ENCODE measurements at regions not wholly inside any gene's neighbourhood (a gene's known extent, or its start where the extent isn't known, plus 50 kb on each side); places are given as distances from the start of the nearest gene placed in this dataset.

- Histone ChIP-seq H3K9ac (ENCODE audit: insufficient read depth, low read depth, low read length) (no peak overlapping the region), H2AFZ (ENCODE audit: low read length) (no peak overlapping the region), H3K4me2 (ENCODE audit: low read depth, low read length) (no peak overlapping the region), H3K36me3 (replicated peaks in 1 of 2; ENCODE audit: control insufficient read depth in 1 of 2, insufficient read depth in 2 of 2, low read length in 2 of 2) (no peaks in the 10 kb centered on the region), H3K27ac (ENCODE audit: extremely low read length, insufficient read depth, low read length) (no peak overlapping the region), H3K9me3 (ENCODE audit: low read length) (no peaks in the 10 kb centered on the region), H3K4me1 (ENCODE audit: insufficient read depth, low read length) (no peaks in the 10 kb centered on the region), H3K4me3 (replicated peaks in 1 of 3; ENCODE audit: insufficient read depth in 1 of 3, low read depth in 2 of 3, low read length in 3 of 3) (no peak overlapping the region), H4K20me1 (ENCODE audit: insufficient read depth, low read length) (no peaks in the 10 kb centered on the region), H3K27me3 (ENCODE audit: control insufficient read depth in 1 of 2, insufficient read depth in 2 of 2, low read length in 2 of 2) (no peaks in the 10 kb centered on the region), H3K79me2 (ENCODE audit: insufficient read depth, low read length) (no peaks in the 10 kb centered on the region)
- intact Hi-C loops (cut with micrococcal nuclease; ENCODE audit: unreplicated experiment): no loop called here
- POLR2A ChIA-PET: no interaction called here
- no peak for TF ChIP-seq ZFP41 (CRISPR knock-in tag; IDR thresholded peaks at IDR 0.05; ENCODE audit: borderline replicate concordance)
- TF ChIP-seq GZF1 (CRISPR knock-in tag; IDR thresholded peaks at IDR 0.05): no peak
- no peak for TF ChIP-seq SRY (CRISPR knock-in tag; IDR thresholded peaks at IDR 0.05)
- no peak for TF ChIP-seq SMAD9 (CRISPR knock-in tag; IDR thresholded peaks at IDR 0.05)
- TF ChIP-seq, protein P1, sequence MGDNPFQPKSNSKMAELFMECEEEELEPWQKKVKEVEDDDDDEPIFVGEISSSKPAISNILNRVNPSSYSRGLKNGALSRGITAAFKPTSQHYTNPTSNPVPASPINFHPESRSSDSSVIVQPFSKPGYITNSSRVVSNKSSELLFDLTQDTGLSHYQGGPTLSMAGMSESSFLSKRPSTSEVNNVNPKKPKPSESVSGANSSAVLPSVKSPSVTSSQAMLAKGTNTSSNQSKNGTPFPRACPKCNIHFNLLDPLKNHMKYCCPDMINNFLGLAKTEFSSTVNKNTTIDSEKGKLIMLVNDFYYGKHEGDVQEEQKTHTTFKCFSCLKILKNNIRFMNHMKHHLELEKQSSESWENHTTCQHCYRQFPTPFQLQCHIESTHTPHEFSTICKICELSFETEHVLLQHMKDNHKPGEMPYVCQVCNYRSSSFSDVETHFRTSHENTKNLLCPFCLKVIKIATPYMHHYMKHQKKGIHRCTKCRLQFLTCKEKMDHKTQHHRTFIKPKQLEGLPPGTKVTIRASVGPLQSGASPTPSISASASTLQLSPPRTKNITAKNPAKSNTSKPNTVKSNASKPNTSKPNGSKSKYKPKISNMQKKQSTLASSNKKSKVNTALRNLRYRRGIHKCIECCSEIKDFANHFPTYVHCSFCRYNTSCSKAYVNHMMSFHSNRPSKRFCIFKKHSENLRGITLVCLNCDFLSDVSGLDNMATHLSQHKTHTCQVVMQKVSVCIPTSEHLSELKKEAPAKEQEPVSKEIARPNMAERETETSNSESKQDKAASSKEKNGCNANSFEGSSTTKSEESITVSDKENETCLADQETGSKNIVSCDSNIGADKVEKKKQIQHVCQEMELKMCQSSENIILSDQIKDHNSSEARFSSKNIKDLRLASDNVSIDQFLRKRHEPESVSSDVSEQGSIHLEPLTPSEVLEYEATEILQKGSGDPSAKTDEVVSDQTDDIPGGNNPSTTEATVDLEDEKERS (CRISPR knock-in tag; IDR thresholded peaks at IDR 0.05): no peak
- no peak for TF ChIP-seq ZNF160 (CRISPR knock-in tag; IDR thresholded peaks at IDR 0.05)
- TF ChIP-seq, protein P2, sequence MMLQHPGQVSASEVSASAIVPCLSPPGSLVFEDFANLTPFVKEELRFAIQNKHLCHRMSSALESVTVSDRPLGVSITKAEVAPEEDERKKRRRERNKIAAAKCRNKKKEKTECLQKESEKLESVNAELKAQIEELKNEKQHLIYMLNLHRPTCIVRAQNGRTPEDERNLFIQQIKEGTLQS (CRISPR knock-in tag; IDR thresholded peaks at IDR 0.05): no peak
- TF ChIP-seq ZNF550 (CRISPR knock-in tag; IDR thresholded peaks at IDR 0.05; ENCODE audit: borderline replicate concordance): no peak
- no peak for TF ChIP-seq ZFP36L1 (CRISPR knock-in tag; IDR thresholded peaks at IDR 0.05)
- TF ChIP-seq, protein P3, sequence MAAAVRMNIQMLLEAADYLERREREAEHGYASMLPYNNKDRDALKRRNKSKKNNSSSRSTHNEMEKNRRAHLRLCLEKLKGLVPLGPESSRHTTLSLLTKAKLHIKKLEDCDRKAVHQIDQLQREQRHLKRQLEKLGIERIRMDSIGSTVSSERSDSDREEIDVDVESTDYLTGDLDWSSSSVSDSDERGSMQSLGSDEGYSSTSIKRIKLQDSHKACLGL (CRISPR knock-in tag; IDR thresholded peaks at IDR 0.05): no peak
- no peak for TF ChIP-seq ZNF546 (CRISPR knock-in tag; conservative IDR thresholded peaks at IDR 0.05)
- FAIRE-seq (no peak), ATAC-seq (no peak), DNase-seq (ENCODE audit: low spot score) (no peak)
- in situ Hi-C loops (cut with HindIII; ENCODE audit: extremely low pct_ligation_motif_present, low pct_unique_long_range_greater_than_20kb): no loop called here
- no TSS peak for BruUV-seq (replicated peaks)
- CTCF ChIA-PET (ENCODE audit: low intra/inter-chr PET ratio, low total read pairs): no interaction called here
Measured at GRCh38 chr13:64300239-64300638, 2884.6 kb upstream of the PCDH20 start.
